ENCODE measurements at regions not wholly inside any gene's neighbourhood (a gene's known extent, or its start where the extent isn't known, plus 50 kb on each side); places are given as distances from the start of the nearest gene placed in this dataset.

GRCh38 chr6:142542704-142543233 is 241.0 kb downstream of the ADGRG6 start:
- TF ChIP-seq CTCF (IDR thresholded peaks at IDR 0.05) (no peak), POLR2A (IDR thresholded peaks at IDR 0.05) (no peak), EP300 (IDR thresholded peaks at IDR 0.05) (no peak)
